HG03139 (cell line): ENCODE measurements at regions not wholly inside any gene's neighbourhood (a gene's known extent, or its start where the extent isn't known, plus 50 kb on each side); places are given as distances from the start of the nearest gene placed in this dataset.
"Not testable (repeated sequence)": the region's sequence is repeated elsewhere in the genome, so short reads cannot be mapped to it uniquely, and the experiment has no call there.

ENCODE experiments used
- ATAC-seq: cut with Tn5 transposase; IDR thresholded peaks from one replicate; pipeline ENCODE4 v1.9.1; 2021; ENCODE audit not compliant: unreplicated experiment

DNA sequence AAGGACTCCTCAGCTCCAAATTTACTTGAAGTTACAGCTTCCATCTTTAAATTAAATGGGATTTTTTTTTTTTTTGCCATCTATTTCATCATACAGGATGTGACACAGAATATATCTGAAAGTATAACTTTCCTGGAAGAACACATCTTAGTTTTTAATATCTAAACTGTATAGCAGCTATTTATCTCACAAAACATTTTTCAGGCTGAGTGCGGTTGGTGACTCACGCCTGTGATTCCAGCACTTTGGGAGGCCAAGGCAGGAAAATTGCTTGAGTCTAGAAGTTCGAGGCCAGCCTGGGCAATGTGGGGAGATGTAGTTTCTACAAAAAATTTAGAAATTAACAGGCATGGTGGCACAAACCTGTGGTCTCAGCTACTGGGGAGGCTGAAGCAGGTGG is 142.3 kb upstream of the KCNJ18 start:
- not testable (repeated sequence) for ATAC-seq

DNA sequence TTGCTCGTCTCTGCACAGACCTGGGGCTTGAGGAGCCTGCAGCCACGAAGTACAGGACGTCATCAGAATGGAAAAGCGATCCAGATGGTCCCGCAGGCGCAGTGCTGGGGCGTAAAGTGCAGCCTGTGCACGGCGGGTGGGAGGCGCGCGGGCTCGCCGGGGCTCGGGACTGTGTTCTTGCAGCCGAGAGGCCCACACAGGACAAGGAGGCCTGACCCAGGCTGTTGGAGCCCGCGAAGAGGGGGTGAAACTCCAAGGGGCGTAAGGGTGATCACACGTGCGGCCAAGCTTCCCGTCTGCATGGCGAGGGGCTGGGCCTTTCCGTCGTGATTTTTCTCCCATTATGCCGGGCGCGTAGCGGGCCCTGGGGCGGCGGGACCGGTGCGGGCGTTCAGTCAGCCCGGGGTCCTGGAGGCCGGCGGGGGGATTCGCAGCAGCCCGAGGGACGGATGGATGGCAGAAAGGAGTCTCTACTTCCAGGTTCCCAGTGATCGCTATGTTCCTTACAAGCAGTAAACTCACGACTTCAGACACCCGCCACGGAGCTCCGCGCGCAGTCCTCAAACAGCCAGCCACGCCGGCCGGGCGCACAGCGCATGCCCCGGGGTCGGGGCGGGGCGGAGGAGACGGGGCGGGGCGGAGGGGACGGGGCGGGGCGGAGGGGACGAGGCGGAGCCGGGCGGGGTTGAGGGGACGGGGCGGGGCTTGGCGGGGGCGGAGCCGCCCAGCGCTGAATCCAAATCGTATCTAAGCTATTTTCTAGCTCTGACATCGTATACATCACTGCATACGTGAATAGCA is 141.0 kb upstream of the KCNJ18 start:
- ATAC-seq = peak; percentile 60

DNA sequence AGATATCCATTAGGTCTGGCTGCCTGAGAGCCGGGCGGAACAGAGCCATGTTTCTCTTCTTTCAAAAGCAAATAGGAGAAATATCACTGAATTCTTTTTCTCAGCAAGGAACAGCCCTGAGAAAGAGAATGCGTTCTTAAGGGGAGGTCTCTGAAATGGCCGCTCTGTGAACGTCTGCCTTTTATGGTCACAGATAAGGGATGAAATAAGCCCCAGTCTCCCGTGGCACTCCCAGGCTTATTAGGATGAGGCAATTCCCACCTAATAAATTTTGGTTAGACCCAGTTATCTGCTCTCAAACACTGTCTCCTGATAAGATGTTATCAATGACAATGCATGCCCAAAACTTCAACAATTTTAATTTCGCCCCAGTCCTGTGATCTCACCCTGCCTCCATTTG is 133.4 kb upstream of the KCNJ18 start:
- not testable (repeated sequence) for ATAC-seq

DNA sequence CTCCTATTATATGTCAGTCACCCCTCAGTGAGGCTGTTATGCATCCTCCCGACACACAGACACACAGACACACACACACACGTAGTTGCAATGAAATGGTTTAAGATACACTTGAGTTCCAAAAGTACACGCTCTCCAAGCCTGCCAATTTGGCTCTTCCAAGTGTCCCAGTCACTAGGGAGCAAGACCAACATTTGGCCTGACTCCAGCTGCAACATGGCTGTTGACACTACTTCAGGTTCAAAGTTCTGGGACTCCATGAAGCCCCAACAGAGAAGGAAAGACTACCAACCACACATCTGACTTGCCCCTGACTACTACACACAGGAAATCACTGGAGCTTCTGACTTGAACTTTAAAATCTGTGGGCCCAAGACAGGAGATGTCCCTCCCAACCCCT is 128.1 kb upstream of the KCNJ18 start:
- no peak for ATAC-seq

DNA sequence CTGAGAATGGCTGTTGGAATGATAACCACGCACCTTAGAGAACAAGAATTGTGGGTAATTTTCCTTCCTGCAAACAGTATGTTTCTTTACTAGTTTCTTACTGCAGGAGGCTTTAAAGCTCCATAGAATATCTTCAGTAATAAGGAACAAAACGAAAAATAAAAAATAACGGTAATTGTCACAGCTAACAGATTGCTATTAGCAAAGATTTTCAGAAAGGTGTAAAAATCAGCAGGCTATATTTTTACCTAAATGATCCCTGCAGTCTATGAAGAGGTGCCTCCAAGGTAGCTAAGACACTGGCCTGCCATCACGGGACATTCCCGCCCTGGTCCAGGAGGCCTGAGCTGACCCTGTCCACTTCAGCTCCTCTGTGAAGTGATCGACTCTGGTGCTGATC is 127.6 kb upstream of the KCNJ18 start:
- not testable (repeated sequence) for ATAC-seq

DNA sequence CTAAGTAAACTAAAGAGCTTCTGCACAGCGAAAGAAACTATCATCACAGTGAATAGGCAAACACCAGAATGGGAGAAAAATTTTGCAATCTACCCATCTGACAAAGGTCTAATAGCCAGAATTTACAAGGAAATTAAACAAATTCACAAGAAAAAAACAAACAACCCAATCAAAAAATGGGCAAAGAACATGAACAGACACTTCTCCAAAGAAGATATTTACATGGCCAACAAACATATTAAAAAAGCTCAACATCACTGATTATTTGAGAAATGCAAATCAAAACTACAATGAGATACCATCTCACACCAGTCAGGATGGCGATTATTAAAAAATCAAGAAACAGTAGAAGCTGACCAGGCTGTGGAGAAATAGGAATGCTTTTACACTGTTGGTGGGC is 121.9 kb upstream of the KCNJ18 start:
- not testable (repeated sequence) for ATAC-seq

DNA sequence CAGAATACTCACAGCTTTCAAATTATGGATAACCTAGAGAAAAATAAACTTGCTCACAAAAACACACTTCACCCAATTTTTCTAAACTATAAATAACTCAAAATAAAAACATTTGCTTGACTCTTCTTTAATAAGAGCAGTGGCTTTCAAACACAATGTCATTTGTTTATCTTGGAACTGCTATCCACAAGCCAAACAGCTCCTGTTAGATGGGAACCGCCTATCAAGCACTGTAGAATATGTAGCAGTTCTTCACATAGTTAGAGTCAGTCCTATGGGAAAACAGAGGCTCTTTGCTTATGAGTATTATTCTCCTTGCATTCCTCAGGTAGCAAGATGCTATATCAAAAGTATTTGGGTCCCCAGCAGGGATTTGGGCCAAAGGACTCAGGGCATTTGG is 120.2 kb upstream of the KCNJ18 start:
- not testable (repeated sequence) for ATAC-seq

DNA sequence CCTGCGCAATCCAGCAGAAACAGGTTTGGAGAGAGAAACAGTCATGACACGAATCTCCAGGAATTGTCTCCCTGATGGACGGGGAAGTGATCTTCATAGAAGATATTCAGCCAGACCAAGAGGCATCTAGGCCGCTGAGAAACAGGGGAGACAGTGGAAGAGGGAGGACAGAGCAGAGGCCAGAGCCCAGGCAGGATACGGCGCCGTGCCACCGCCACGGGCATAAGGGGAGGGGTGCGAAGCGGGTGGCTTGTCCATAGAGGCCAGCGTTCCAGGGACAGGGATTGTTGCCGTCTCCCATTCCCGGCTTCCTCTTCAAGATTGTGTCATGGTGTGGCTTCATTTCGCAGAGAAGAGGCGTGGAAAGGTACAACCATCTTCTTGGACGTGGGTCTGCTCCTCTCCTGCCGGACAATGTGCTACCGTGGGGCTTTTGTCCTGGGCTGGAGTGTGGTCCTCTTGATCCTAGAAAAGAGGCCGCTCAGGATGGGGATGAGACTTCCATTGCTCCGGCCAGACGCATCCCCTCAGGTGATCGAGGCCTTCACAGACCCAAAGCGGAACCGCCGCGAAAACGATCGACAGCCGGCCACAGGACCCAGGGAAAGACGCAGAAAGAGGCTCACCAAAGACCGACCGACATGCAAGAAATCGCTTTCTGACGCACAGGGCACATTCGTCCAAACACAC is 118.9 kb upstream of the KCNJ18 start:
- ATAC-seq = not testable (repeated sequence)

DNA sequence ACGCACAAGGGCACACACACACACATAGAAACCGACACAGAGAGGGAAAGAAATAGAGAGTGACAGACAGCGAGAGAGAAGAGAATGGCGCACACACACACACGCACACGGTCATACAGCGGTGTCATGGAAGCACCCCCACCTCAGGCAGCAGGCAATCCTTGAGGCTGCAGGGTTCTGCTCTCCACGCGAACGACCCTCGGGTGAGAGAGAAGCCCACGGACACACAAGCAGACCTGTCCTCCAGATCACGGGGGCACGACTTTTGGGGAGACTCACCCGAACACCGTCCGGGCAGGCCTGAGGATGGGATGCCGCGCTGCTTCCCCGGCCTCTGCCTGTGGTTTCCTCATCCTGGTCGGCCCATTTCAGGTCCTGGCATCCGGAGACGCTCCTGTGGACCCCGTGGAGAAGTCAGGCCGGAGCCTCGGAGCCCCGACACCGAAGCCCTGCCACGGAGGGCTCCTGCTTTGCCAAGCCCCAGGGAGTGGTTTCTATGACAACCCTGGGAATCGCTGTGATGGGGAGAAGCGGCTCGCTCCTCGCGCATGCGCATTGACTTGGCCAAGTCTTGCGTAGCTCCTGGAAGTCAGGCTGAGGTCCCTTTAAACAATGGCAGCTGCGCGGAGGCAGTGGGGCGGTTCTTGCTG is 118.2 kb upstream of the KCNJ18 start:
- ATAC-seq = no peak

DNA sequence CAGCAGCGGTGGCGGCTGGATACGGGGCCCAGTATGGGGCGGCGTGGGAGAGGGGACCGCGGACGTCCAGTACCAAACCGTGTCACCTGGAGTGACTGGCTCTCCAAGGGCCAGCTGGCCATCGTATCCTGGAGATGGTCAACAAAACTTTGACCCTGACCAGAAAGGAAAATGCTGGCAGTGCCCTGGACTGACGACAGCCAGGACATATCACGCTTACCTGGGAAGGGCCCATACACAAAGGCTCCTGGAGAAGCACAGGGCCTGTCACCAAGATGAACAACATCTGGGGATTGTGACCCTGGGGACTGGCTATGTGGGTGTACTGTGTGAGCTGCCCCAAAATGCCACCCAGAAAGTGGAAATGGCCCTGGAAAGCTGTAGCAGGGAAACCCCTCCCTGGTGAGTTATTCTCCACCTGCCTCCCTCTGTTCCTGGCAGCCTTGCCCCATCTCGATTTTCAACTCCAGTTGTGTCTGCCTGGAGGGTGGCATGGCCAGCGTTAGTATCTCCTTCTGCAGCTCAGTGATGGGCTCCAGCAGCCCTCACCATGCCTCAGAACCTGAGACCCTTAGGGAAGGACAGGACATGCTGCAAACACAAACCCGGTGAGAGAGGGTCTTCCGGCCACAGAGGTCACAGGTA is 117.6 kb upstream of the KCNJ18 start:
- not testable (repeated sequence) for ATAC-seq

DNA sequence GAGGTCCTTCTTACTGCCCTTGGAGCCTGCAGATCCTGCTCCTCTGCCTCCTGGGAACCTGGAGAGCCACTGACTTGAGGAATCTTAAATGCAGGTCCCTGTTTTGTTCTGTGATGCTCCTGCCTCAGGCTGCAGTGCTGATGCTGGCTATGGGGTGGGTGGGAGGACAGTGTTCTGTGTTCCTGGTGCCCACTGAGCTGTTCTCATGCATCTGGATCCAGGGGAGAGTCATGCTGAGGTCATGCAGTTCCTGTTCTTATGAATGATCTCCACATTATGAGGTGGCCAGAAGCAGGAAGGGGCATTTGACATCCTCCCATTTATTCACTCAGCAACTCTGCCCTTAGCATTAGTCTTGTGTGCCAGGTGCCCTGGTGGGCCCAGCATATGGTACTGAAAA is 113.5 kb upstream of the KCNJ18 start:
- not testable (repeated sequence) for ATAC-seq

DNA sequence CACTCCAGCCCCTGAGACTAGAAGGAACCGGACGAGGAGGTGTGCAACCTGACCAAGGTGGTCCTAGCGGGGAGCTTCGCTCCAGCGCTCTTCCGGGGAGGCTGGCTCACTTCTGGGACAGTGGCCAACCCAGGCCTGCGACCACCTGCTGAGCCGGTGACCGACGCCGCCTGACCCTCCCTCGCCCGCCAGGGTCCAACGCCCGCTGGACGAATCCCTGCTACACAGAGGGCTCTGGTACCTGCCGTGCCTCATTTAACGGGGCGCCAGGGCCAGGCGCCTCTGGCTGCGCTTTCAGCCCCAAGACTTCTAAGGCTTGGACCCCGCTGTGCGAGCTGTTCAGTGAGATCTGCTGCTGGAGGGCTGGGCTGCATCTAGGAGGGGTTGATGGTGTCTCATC is 99.5 kb upstream of the KCNJ18 start:
- no peak for ATAC-seq

DNA sequence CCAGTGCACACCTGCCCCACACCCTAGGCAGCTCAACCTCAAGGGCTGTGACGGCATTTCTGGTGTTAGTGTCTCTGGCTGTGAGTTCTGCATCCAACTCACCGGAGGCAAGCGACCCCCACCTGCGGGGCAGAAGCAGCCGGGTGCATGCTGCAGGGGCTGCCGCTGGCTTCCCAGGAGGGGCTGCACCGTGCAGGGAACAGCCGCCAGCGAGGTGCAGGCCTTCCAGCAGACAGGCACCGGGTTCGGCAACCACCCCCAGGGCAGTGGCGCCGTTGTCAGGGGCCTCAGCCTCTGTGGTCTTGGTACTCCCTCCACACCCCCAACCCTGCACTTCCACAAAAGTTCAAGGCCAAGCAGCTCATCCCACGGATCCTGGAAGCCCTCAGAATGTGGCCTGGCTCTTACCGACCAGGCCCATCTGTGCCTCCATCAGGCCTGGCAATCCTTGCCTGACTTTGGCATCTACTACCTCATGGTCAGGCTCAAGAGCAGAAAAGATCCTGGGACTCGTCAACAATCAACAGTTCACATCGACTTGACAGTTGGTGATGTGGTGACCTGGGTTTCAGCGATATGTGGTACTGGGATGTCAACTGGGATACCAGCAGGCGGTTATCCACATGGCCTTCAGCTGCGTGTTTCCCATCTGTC is 98.7 kb upstream of the KCNJ18 start:
- ATAC-seq = not testable (repeated sequence)

DNA sequence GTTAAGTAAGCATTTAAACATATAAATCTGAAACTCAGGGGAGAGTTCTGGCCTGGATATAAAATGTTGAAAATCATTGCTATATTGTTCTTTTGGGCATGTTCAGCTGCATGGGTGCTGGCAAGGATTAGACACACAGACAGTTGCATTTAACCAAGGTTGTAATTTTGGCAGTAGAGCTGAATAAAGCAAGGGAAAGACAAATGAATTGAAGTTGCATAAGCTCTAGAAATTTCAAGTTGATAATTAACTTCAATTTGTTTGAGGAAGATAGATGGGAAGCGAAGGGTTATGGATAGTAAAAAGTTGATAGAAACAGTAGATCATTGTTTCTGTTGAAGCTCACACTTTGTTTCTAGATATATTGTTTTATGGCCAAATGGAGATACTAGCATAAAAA is 97.2 kb upstream of the KCNJ18 start:
- ATAC-seq = no peak

DNA sequence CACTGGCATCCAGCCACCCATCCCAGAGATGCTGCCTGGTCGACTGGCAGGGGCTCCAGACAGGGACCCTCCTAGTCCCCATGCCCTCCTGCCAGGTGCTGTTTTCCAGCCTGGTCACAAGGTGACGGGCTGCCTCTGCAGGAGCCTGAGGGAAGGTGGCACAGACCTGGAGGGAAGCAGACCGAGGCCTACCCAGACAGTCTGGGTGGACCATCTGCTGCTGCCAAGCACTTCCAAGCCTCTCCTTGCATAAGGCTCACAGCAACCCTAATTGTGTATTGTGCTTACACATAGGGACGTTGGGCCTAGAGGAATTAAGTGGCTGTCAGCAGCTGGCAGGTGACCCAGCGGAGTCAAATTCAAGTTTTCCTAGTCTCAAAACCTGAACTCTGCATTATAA is 90.1 kb upstream of the KCNJ18 start:
- no peak for ATAC-seq

DNA sequence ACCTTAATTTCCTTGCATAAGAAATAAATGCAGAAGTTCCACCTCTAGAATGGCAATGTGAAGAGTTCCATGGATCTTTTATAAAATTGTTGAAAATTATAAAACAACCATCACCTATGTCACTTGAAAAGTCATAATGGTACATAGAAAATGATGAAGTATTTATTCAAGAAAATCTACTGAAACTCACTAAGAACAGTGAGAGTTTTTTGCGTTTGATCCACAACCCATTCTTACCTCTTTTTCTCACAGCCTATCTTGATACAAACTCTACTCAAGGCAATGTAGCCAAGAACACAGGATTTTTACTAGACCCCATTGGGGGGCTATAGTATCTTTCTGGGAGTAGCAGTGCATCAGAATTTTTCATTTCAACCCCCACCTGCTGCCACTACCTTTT is 89.0 kb upstream of the KCNJ18 start:
- ATAC-seq = not testable (repeated sequence)

DNA sequence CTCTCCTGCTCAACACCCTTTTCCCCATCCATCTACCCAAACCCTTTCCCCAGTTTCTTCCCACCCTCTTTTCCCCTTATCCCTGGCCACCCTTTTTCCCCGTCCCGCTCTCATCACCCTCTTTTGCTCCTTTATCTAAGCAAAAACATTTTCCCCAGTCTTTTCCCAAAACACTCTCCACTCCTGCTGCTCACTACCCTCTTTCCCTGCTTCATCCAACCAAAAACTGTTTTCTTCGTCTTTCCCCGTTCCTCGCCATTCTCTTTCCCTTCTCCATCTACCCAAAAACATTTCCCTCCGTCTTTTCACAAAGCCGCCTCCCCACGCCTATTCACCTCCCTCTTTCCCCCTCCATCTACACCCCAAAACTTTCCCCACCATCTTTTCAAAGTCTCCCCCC is 80.9 kb upstream of the KCNJ18 start:
- not testable (repeated sequence) for ATAC-seq

DNA sequence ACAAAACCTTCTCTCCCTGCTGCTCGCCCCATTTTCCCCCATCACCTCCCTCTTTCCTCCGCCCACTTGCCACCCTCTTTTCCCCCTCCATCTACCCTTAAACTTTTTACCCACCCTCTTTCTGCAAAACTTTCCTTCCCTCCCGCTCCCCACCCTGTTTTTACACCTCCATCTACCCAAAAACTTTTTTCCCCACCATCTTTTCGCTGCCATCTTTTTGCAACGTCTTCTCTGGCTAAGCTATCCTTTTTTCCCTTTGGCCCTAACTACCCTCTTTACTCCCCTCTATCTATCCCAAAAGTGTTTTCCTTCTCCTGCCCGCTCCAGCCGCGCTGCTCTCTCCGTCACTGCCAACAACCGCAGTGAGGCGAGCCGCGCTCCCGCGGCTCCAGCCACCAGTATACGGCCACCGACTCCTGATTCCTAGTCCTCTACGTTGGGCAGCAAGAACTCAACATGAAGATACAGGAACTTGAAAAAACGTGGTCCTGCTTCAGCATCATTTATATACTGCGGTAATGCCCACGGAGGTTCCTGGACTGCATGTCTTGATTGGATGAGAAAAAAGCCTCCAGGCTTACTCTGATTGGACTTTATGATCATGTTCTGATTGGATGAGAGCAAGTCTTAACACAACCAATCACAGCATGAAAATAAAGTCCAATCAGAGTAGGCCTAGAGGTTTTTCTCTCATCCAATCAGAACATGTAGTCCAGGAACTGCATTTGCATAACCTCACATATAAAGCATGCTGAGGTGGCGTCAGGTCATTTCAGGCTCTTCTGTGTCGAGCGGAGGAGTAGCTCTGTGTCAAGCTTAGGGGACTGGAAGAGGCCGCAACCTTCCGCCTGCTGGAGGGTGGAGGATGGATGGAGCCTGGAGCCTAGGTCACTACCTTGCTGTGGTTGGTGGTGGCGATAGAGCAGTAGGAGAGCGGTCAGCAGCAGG is 79.9 kb upstream of the KCNJ18 start:
- ATAC-seq = not testable (repeated sequence)

DNA sequence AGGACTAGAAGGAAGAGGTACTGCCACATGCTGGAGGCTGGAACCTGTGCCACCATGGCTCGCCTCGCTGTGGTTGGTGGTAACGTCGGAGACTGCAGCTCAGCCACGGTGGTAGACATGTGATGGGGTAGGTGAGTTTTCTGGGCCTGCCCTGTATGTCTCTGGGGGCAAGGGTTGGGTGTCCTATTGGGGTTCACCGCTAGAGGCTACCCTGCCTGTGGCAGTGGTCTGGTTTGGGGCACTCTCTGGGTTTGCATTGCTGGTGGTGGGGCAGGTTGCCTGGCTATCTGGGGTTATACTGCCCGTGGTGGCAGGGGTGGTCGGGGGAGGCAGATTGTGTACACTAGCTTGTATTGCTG is 79.3 kb upstream of the KCNJ18 start:
- no peak for ATAC-seq

DNA sequence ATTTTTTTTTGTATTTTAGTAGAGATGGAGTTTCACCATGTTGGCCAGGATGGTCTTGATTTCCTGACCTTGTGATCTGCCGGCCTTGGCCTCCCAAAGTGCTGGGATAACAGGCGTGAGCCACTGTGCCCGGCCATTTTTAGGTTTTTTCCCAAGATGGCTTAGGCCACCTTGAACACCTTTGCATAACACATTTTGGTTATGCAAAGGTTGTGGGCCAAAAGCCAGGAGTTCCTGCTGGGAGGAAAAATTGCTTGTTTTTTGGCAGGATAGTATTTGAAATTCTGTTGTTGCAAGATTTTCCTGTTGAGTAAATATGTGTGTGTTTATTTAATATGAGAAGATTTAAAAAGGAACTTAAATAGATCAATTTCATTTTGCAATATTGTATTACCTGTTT is 65.3 kb upstream of the KCNJ18 start:
- ATAC-seq = not testable (repeated sequence)
